Stimulated activated naive B cell treated with anti-CD40 and anti-IgM and Interleukin-4, amounts not matched to agents 10 μg/mL and 1 μg/mL and 100 μg/mL, for 72 hours (primary cell): ENCODE measurements at regions not wholly inside any gene's neighbourhood (a gene's known extent, or its start where the extent isn't known, plus 50 kb on each side); places are given as distances from the start of the nearest gene placed in this dataset.
"Not testable (repeated sequence)": the region's sequence is repeated elsewhere in the genome, so short reads cannot be mapped to it uniquely, and the experiment has no call there.

Experiments used
- ATAC-seq, 2 donors: fragments of 150-1000 bp; cut with Tn5 transposase; replicated peaks; 2 replicates each; pipeline ENCODE4 v1.10.0; 2021; ENCODE audit warnings: moderate library complexity in 1 of 2
- DNase-seq: peaks from one replicate; pipeline ENCODE4 v3.0.0; 2021
- H3K27ac Mint-ChIP-seq: one replicate; pipeline ENCODE4 v1.8.0; 2022; ENCODE audit warnings: mild to moderate bottlenecking, mixed read lengths
- H3K27me3 Mint-ChIP-seq, 2 donors: one replicate each; pipeline ENCODE4 v1.8.0; 2022; ENCODE audit warnings: mixed read lengths in 2 of 2
- H3K36me3 Mint-ChIP-seq, 2 donors: one replicate each; pipeline ENCODE4 v1.8.0; 2022; ENCODE audit warnings: mixed read lengths in 2 of 2, mild to moderate bottlenecking in 1 of 2
- H3K4me1 Mint-ChIP-seq, 2 donors: one replicate each; pipeline ENCODE4 v1.8.0; 2022; ENCODE audit warnings: mixed read lengths in 2 of 2, mild to moderate bottlenecking in 1 of 2
- H3K4me3 Mint-ChIP-seq, 2 donors: one replicate each; pipeline ENCODE4 v1.8.0; 2022; ENCODE audit warnings: mild to moderate bottlenecking in 2 of 2, mixed read lengths in 2 of 2, moderate library complexity in 1 of 2
- H3K9me3 Mint-ChIP-seq, 2 donors: one replicate each; pipeline ENCODE4 v1.8.0; 2022; ENCODE audit warnings: mixed read lengths in 2 of 2, mild to moderate bottlenecking in 1 of 2

DNA sequence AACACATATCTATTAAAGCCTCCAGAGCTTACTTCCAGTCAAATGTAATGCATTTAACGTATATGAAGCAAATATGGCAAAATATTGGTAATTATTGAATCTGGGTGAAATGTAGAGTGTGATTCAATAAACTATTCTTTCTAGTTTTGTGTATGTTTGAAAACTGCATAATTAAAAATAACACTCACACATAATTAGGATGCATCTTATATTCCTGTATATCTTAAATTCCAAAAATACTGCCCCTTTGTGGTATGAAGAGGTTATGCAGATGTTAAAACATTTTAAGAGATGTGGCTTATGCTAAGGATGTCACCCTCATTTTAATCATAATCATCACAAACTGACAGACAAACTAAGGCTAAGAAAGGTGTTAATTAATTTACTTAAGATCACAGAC lies 182.9 kb downstream of the COX18 start:
- DNase-seq (no peak), ATAC-seq (no peak)
- H3K27me3 Mint-ChIP-seq = peaks cover 0 to 5% of the 10 kb centered on the region in 2 donors
- H3K9me3 Mint-ChIP-seq = peaks cover 0 to 8% of the 10 kb centered on the region in 2 donors
- H3K36me3 Mint-ChIP-seq = no peaks in the 10 kb centered on the region
- H3K4me1 Mint-ChIP-seq = no peaks in the 10 kb centered on the region
- no peak overlapping the region for H3K4me3 Mint-ChIP-seq
- no peak overlapping the region for H3K27ac Mint-ChIP-seq

DNA sequence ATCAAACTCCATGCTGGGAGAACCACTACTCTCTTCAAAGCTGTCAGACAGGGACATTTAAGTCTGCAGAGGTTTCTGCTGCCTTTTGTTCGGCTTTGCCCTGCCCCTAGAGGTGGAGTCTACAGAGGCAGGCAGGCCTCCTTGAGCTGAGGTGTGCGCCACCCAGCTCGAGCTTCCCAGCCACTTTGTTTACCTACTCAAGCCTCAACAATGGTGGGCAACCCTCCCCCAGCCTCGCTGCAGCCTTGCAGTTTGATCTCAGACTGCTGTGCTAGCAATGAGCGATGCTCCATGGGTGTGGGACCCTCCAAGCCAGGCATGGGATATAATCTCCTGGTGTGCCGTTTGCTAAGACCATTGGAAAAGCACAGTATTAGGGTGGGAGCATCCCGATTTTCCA lies 185.3 kb downstream of the COX18 start:
- not testable (repeated sequence) for H3K36me3 Mint-ChIP-seq, H3K4me3 Mint-ChIP-seq, ATAC-seq, H3K9me3 Mint-ChIP-seq, DNase-seq, H3K27ac Mint-ChIP-seq, H3K4me1 Mint-ChIP-seq, H3K27me3 Mint-ChIP-seq

DNA sequence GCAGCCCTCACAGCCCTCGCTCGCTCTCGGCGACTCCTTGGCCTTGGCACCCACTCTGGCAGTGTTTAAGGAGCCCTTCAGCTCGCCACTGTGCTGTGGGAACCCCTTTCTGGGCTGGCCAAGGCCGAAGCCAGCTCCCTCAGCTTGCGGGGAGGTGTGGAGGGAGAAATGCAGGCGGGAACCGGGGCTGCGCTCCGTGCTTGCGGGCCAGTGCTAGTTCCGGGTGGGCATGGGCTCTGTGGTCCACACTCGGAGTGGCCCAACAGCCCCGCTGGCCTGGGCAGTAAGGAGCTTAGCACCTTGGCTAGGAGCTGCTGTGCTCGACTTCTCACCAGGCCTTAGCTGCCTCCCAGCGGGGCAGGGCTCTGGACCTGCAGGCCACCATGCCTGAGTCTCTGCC lies 192.6 kb downstream of the COX18 start:
- ATAC-seq (no peak), DNase-seq (no peak)
- H3K36me3 Mint-ChIP-seq = no peaks in the 10 kb centered on the region
- no peak overlapping the region for H3K4me3 Mint-ChIP-seq
- no peaks in the 10 kb centered on the region for H3K27me3 Mint-ChIP-seq
- H3K9me3 Mint-ChIP-seq = peaks cover 0 to 4% of the 10 kb centered on the region in 2 donors
- no peak overlapping the region for H3K27ac Mint-ChIP-seq
- no peaks in the 10 kb centered on the region for H3K4me1 Mint-ChIP-seq

DNA sequence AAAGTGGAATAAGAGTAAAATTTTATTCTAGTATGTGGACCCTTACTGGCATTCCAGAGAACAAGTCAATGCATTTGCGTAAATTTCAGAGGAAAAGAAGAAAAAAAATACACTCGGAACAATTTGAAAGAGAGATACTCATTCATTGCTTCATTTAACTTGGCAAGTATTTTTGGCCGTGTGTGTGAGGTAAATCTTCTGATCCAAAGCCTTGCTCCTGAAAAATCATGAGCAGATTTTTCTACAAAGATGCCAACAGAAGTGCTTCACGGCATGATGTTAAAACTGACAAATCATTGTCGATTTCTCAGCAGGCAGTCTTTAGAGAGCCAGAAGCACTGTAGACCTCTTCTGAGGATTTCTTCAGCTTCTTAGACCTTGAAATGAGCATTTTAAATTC lies 194.0 kb downstream of the COX18 start:
- no peak overlapping the region for H3K4me3 Mint-ChIP-seq
- peaks cover 0 to 1% of the 10 kb centered on the region in 2 donors for H3K9me3 Mint-ChIP-seq
- no peak for DNase-seq
- H3K27me3 Mint-ChIP-seq = no peaks in the 10 kb centered on the region
- no peaks in the 10 kb centered on the region for H3K4me1 Mint-ChIP-seq
- no peaks in the 10 kb centered on the region for H3K36me3 Mint-ChIP-seq
- H3K27ac Mint-ChIP-seq = no peak overlapping the region
- no peak for ATAC-seq

DNA sequence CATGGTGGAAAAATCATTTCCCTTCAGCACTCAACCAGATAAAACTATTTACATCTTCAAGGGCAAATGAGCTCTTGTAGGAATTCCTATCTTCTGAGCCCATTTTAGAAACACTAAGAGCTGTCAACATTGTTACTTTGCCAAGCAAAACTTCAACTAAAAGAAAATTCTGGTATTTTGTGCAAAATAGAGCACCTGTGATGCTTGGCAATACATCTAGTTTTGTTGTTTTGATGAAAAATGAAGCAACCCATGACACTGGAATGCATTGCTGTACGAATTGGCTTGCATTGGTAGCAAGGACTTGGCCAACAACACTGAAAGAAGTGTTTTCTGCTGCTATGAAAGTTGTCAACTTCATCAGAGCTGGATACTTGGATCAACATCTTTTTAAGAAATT lies 194.4 kb downstream of the COX18 start:
- no peak for ATAC-seq
- H3K9me3 Mint-ChIP-seq = peaks cover 0 to 3% of the 10 kb centered on the region in 2 donors
- no peaks in the 10 kb centered on the region for H3K27me3 Mint-ChIP-seq
- no peaks in the 10 kb centered on the region for H3K36me3 Mint-ChIP-seq
- H3K4me3 Mint-ChIP-seq = no peak overlapping the region
- H3K27ac Mint-ChIP-seq = no peak overlapping the region
- H3K4me1 Mint-ChIP-seq = no peaks in the 10 kb centered on the region
- DNase-seq = no peak

DNA sequence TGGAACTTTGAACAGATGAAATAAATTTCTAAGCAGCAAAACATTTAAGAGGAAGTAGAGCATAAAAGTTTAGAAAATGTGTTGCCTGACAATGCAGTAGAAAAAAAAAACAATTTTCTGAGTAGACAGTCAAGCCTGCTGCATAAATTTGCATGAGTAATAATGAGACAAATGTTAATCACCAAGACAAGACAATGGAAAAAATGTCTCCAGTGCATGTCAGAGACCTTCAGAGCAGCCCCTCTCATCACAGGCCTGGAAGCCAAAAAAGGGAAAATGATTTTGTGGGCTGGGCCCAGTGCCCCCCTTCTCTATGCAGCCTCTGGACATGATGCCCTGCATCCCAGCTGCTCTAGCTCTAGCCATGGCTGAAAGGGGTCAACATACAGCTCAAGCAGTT lies 204.6 kb downstream of the COX18 start:
- Mint-ChIP-seq H3K27me3 (no peaks in the 10 kb centered on the region), H3K9me3 (peaks cover 2 to 5% of the 10 kb centered on the region in 2 donors), H3K27ac (no peak overlapping the region), H3K4me1 (no peaks in the 10 kb centered on the region), H3K36me3 (no peaks in the 10 kb centered on the region), H3K4me3 (no peak overlapping the region)
- no peak for DNase-seq
- ATAC-seq = no peak

DNA sequence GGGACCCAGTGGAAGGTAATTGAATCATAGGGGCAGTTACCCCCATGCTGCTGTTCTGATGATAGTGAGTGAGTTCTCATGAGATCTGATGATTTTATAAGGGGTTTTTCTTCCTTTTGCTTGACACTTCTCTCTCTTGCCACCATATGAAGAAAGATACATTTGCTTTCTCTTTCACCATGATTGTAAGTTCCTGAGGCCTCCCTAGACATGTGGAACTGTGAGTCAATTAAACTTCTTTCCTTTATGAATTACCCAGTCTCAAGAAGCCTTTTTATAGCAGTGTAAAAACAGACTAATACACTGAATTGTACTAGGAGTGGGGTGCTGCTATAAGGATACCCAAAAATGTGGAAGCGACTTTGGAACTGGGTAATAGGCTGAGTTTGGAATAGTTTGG lies 205.2 kb downstream of the COX18 start:
- not testable (repeated sequence) for H3K4me1 Mint-ChIP-seq, ATAC-seq, H3K9me3 Mint-ChIP-seq, H3K27me3 Mint-ChIP-seq, DNase-seq, H3K27ac Mint-ChIP-seq, H3K4me3 Mint-ChIP-seq, H3K36me3 Mint-ChIP-seq

DNA sequence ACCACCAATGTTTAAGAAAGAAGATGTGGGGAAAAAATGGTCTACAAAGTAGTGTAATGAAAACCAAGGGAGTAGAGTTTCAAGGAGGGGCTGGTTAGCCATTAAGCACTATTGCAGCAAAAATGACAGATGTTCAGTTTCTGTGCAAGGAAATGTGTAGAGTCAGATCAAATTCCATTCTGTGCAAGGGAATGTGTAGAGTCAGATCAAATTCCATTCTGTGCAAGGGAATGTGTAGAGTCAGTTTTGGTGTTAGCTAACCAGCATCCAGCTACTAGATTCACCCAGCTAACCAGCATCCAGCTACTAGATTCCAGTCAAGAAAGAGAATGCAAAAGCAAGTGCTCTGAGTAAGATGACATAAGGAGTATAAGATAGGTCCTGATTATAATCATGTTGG lies 208.8 kb downstream of the COX18 start:
- Mint-ChIP-seq H3K27me3 (no peaks in the 10 kb centered on the region), H3K36me3 (no peaks in the 10 kb centered on the region), H3K27ac (no peak overlapping the region), H3K4me1 (no peaks in the 10 kb centered on the region), H3K9me3 (peaks cover 0 to 2% of the 10 kb centered on the region in 2 donors), H3K4me3 (no peak overlapping the region)
- no peak for DNase-seq
- no peak for ATAC-seq

DNA sequence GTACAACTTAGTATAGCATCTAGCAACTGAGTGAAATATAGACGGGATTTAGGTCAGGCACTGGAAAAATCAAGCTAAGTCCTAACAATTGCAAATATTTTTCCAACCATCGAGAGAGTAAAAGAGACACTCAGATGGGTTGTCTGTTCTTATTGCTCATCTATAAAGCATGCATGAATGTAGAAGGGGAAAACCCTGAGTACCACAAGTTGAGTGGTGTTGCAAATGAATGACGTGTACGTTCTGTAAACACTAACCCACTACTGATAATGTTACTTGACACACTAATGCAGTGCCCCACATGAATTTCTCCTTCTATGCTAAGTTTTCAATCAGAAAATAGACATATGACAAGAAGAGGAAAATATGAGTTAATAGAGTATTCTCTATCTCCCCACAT lies 211.2 kb downstream of the COX18 start:
- no peak for ATAC-seq
- Mint-ChIP-seq H3K9me3 (peaks cover 0 to 4% of the 10 kb centered on the region in 2 donors), H3K4me1 (no peaks in the 10 kb centered on the region), H3K27ac (no peak overlapping the region), H3K36me3 (no peaks in the 10 kb centered on the region), H3K4me3 (no peak overlapping the region), H3K27me3 (no peaks in the 10 kb centered on the region)
- no peak for DNase-seq

DNA sequence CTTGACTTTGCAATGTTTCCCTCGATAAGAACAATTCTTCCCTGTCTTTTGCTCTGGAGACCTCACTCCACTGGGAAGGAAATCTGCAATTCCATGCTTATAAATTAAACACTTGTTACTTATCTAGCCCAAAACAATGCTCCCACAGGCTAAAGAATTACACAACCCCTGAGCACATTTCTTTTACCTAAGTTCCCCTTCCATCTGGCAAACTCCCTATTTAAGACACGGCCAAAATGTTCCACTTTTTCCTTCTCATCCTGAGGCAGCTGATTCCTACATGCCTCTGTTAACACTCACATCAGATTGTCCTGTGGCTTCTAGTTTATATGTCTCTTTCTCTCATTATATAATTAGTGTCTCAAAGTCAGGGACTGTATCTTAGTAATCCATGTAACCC lies 211.7 kb downstream of the COX18 start:
- no peak overlapping the region for H3K4me3 Mint-ChIP-seq
- no peaks in the 10 kb centered on the region for H3K4me1 Mint-ChIP-seq
- ATAC-seq = no peak
- no peak for DNase-seq
- H3K36me3 Mint-ChIP-seq = no peaks in the 10 kb centered on the region
- no peaks in the 10 kb centered on the region for H3K27me3 Mint-ChIP-seq
- H3K9me3 Mint-ChIP-seq = peaks cover 0 to 4% of the 10 kb centered on the region in 2 donors
- H3K27ac Mint-ChIP-seq = no peak overlapping the region

DNA sequence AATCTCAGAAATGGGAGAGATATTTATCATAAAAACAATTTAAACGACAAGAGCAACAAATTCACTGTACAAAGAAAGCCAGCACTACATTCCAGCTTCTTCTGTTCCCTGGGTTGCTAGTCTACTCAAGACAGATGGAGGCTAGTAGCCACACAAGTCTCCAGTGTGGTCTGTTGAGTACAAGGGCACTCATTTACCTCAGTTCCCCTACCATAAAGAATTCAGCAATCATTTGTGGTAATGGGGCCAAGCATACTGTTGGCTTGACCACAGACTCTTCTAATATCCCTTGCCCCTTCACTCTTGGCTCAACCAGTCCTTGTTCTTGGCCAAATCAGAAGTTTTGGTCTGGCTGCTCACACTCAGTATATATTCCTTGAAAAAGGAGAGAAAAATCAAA lies 212.3 kb downstream of the COX18 start:
- H3K4me1 Mint-ChIP-seq = no peaks in the 10 kb centered on the region
- H3K27me3 Mint-ChIP-seq = no peaks in the 10 kb centered on the region
- ATAC-seq (no peak), DNase-seq (no peak)
- no peaks in the 10 kb centered on the region for H3K36me3 Mint-ChIP-seq
- H3K27ac Mint-ChIP-seq = no peak overlapping the region
- H3K9me3 Mint-ChIP-seq = peaks cover 0 to 4% of the 10 kb centered on the region in 2 donors
- H3K4me3 Mint-ChIP-seq = no peak overlapping the region

DNA sequence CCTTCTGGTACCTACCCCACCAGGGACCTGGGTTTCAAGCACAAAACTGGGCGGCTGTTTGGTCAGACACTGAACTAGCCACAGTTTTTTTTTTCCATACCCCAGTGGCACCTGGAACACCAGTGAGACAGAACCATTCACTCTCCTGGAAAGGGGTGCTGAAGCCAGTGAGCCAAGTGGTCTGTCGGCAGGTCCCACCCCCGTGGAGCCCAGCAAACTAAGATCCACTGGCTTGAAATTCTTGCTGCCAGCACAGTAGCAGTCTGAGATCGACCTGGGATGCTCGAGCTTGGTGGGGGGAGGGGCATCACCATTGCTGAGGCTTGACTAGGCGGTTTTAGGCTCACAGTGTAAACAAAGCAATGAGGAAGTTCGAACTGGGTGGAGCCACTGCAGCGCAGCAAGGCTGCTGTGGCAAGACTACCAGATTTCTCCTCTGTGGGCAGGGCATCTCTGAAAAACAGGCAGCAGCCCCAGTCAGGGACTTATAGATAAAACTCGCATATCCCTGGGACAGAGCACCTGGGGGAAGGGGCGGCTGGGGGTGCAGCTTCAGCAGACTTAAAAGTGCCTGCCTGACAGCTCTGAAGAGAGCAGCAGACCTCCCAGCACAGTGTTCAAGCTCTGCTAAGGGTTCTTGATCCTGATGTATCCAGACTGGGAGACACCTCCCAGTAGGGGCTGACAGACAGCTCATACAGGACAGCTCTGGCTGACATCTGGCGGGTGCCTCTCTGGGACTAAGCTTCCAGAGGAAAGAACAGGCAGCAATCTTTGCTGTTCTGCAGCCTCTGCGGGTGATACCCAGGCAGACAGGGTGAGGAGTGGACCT lies 223.0 kb downstream of the COX18 start:
- H3K4me1 Mint-ChIP-seq = no peaks in the 10 kb centered on the region
- no peak overlapping the region for H3K4me3 Mint-ChIP-seq
- H3K36me3 Mint-ChIP-seq = no peaks in the 10 kb centered on the region
- peaks cover 4 to 6% of the 10 kb centered on the region in 2 donors for H3K9me3 Mint-ChIP-seq
- no peak overlapping the region for H3K27ac Mint-ChIP-seq
- ATAC-seq = no peak
- no peaks in the 10 kb centered on the region for H3K27me3 Mint-ChIP-seq
- no peak for DNase-seq

DNA sequence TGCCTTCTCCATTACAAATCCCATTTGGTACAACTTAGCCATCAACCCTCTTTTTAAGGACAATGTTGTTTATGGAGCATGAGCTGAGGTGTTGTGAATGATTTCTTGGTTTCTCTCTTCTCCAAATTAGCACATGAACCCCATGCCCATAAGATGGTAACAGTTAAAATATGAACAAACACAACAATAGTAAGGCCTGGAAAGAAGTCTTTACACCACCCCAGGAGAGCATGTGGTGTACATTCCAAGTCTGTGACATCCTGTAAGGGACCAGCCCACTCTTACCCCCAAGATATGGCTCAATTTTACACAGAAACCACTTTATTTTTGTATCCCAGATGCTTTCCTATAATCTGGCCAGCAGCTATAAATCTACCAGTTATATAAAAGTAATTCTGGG lies 226.1 kb downstream of the COX18 start:
- Mint-ChIP-seq H3K4me3 (no peak overlapping the region), H3K4me1 (no peaks in the 10 kb centered on the region)

DNA sequence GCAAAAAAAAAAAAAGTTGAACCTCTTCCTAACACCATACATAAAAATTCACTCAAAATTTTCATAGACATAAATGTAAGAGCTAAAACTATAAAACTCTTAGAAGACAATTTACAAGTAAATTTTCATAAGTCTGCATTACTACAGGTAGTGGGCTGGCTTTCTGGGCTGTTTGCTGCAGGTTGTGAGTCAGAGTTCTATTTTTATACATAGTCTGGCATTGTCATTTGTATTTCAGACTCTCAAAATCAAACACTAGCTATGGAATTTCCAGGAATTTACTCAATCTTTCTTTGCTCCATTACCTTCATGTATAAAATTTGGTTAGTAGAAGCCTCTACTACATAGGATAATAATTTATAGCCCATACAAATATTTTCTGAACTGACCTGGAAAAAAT lies 227.2 kb downstream of the COX18 start:
- no peak overlapping the region for H3K4me3 Mint-ChIP-seq
- no peaks in the 10 kb centered on the region for H3K4me1 Mint-ChIP-seq
- no peaks in the 10 kb centered on the region for H3K36me3 Mint-ChIP-seq
- ATAC-seq (no peak), DNase-seq (no peak)
- peaks cover 1 to 5% of the 10 kb centered on the region in 2 donors for H3K9me3 Mint-ChIP-seq
- no peaks in the 10 kb centered on the region for H3K27me3 Mint-ChIP-seq
- no peak overlapping the region for H3K27ac Mint-ChIP-seq

More for the DNA sequence above, 226.1 kb downstream of the COX18 start:
- no peaks in the 10 kb centered on the region for H3K36me3 Mint-ChIP-seq
- no peaks in the 10 kb centered on the region for H3K27me3 Mint-ChIP-seq
- ATAC-seq (no peak), DNase-seq (no peak)
- no peak overlapping the region for H3K27ac Mint-ChIP-seq
- H3K9me3 Mint-ChIP-seq = peaks cover 1 to 4% of the 10 kb centered on the region in 2 donors

DNA sequence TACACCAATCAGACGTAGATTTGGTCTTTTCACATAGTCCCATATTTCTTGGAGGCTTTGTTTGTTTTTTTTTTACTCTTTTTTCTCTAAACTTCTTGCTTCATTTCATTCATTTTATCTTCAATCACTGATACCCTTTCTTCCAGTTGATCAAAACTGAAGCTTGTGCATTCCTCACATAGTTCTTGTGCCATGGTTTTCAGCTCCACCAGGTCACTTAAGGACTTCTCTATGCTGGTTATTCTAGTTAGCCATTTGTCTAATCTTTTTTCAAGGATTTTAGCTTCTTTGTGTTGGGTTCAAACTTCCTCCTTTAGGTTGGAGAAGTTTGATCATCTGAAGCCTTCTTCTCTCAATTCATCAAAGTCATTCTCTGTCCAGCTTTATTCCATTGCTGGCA lies 229.3 kb downstream of the COX18 start:
- not testable (repeated sequence) for H3K27ac Mint-ChIP-seq, H3K4me3 Mint-ChIP-seq, ATAC-seq, H3K27me3 Mint-ChIP-seq, H3K9me3 Mint-ChIP-seq, DNase-seq, H3K36me3 Mint-ChIP-seq, H3K4me1 Mint-ChIP-seq
